C4-2B (cell line): ENCODE measurements at regions not wholly inside any gene's neighbourhood (a gene's known extent, or its start where the extent isn't known, plus 50 kb on each side); places are given as distances from the start of the nearest gene placed in this dataset.

Source experiments
- ZFX ChIP-seq: fragments of 450-650 bp; IDR thresholded peaks from 2 replicates; pipeline ENCODE4 v1.6.1; 2017
- TF ChIP-seq, protein P1 (sequence below): fragments of 450-650 bp; conservative IDR thresholded peaks from 2 replicates; pipeline ENCODE4 v1.5.1; 2017; ENCODE audit warnings: mild to moderate bottlenecking

DNA sequence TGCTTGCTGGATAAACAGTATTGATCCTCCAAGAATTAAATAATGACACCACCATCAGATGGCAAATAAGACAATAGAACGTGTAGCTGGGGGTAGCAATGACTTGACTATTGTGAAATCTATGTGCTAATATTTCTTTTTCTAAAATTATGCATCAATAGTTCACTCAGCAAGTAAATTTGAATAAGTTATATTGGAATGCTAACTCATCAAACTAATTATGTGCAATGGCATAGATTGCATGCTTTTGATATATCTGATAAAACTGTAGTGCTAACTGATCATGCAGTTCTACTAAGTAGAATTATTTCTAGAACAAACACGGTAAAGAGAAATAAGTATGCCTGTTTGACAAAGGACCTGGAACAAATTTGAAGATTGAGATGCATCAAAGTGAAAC, 474.4 kb downstream of the NOVA1 start:
- TF ChIP-seq, protein P1, sequence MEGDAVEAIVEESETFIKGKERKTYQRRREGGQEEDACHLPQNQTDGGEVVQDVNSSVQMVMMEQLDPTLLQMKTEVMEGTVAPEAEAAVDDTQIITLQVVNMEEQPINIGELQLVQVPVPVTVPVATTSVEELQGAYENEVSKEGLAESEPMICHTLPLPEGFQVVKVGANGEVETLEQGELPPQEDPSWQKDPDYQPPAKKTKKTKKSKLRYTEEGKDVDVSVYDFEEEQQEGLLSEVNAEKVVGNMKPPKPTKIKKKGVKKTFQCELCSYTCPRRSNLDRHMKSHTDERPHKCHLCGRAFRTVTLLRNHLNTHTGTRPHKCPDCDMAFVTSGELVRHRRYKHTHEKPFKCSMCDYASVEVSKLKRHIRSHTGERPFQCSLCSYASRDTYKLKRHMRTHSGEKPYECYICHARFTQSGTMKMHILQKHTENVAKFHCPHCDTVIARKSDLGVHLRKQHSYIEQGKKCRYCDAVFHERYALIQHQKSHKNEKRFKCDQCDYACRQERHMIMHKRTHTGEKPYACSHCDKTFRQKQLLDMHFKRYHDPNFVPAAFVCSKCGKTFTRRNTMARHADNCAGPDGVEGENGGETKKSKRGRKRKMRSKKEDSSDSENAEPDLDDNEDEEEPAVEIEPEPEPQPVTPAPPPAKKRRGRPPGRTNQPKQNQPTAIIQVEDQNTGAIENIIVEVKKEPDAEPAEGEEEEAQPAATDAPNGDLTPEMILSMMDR = no peak
- TF ChIP-seq ZFX = no peak
